IPS-NIHi7 (cell line): ENCODE measurements at regions not wholly inside any gene's neighbourhood (a gene's known extent, or its start where the extent isn't known, plus 50 kb on each side); places are given as distances from the start of the nearest gene placed in this dataset.
"Not testable (repeated sequence)": the region's sequence is repeated elsewhere in the genome, so short reads cannot be mapped to it uniquely, and the experiment has no call there.

Experiments used
- DNase-seq: peaks from one replicate; pipeline ENCODE4 v3.0.0; 2012; ENCODE audit warnings: mixed read lengths; ENCODE audit errors: extremely low spot score

DNA sequence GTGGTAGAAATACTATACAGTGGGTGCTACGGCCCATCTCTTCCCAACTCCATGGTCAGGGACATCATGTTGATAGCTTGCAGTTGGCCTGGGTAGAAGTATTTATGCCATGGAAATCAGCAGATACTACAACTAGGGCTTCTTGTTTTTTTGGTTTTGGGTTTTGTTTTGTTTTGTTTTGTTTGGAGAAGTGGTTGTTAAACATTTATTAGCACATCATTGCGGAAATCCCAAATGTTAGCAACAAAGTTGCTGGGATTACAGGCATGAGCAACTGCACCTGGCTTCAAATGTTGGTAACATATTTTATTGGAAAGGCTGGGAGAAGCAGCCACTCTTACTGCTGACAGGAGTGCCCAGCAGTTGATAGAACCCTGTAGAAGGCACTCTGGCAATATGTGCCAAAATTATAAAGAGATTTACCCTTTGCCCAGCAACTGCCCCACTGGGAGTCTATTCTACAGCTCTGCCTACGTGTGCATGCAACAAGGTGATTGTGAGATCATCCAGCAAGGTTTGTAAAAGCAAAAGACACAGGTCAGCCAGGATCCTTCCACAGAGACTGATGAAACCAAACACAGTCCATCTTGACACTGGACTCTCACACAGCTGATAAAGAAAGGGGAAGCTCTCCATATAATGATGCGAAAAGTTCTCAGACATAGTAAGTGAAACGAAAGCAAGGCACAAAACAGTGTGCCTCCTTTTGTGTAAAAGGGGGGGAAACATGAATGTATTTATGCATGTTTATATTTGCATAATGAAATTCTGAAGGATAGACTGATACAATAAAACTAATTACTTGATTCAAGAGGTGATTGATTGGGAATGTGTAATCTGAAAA lies 314.4 kb downstream of the ANAPC1 start:
- DNase-seq, result not testable (repeated sequence)

DNA sequence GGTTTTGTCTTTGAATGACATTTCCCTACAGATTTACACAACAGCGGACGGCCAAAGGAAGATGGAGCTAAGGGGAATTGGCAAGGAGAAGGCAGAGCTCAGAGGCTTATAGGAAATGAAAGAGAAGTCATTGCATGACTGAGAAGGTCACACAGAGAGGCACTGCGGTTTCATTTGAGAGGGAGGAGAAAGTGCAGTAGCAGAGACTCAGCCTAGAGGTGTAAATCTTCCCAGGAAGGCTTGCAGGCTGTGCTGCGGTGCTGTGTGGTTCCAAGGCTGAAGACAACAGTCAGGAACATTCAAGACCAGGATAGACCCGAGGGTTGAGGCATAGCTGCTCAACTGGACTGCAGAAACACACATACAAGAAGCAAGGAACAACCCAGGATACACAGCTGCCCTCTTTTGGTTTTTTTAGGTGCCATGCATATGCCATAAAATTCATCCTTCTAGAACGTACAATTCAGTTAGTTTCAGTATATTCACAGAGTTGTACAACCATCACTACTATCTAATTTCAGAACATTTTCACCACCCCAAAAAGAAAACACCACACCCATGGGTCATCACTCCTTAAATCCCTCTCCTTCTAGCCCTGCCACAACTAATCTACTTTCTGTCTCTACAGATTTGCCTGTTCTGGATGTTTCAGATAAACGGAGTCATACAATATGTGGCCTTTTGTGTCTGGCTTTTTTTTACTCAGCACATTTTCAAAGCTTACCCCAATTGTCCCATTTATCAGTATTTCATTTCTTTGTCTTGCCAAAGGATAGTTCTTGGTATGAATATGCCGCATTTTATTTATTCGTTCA lies 313.5 kb downstream of the ANAPC1 start:
- DNase-seq, result not testable (repeated sequence)

DNA sequence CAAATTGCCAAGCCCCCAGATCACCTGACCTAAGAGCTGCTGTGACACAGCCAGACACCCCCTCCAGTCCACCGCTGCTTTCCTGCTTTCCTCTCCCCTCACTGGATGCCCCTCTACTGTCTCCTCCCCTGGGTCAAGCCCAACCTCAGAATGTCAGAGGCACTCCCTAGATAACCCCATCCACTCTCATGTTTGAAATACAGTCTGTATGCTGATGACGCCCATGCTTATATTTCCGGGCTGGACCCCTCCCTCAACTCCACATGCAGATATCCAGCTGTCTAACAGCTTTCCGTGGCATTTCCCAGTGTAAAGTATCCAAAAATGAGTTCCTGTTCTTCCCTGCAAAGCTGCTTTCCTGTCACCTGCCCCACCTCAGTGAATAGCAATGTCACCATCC lies 309.2 kb downstream of the ANAPC1 start:
- not testable (repeated sequence) for DNase-seq

DNA sequence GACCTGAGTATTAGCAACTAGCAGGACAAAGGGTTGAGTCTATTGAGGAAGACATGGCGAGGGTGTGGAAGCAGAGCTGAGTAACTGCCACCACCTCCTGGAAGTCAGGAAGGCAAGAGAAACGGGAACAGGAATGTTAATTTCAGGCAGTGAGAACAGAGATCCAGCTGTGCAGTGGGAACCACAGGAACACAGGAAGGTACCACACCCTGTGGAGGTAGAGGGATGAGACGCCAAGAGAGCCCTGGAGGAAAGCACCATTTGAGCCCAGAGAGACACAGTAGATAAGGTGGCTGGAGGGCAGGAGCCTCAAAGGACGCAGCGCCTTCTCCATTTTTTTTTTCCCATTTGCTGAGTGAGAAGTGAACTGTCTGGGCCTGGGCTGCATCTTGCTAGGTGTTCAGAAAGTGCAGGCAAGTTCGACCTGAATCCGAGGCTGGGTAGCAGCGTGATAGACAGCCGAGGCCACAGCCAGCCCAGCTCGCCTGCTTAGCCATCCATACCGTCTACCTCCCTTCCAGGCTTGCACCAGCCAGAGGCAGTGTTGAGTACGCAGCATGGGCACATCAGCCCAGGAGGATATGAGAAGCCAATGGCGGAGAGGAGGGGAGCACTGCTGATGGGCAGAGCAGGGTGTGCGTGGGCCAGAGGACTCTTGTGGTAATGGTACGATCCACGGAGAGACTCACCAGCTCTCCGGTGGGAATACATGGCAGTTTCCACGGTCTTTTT lies 306.7 kb downstream of the ANAPC1 start:
- DNase-seq, result not testable (repeated sequence)

DNA sequence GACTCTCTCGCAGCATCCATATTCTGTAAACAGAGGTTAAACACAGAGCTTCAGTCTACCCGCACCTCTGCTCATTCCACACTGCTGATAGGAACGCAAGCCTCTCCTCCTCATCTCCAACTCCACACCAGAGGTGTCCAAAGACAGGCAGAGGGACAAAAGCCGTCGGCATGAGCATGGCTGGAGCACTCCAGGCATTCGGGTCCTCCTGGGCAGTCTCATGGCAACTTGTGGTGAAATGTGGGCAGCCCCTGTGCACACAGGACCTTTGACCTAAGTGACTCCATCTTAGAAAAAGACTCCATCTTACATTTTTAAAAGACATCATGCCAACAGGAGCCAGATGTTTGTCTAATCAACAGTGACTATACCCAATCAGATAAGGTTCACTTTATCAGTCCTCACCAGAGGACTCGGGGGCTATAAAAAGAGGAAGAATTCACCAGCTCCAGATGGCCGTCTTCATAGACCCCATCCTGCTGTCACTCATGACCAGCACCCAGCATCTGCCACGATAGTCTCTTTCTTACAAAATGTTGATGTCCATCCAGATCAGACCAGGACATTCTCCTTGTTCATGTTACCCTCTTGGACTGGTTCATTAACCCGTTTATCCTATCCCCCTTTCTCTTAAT lies 304.4 kb downstream of the ANAPC1 start:
- DNase-seq, result not testable (repeated sequence)

DNA sequence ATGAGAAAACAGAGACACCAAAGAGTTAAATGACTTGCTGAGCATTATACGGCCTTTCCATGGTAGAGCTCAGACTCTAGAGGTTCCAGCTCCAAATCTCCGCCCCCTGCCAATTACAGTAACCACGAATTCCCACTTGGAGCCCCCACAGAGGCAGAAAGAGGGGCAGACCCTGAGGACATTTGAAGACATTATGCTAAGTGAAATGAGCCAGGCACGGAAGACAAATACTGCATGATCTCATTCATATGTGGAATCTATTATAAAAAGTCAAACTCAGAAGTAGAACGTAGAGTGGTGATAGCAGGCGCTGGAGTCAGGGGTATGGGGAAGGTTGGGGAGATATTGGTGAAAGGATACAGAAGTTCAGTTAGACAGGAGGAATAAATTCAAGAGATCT lies 303.4 kb downstream of the ANAPC1 start:
- DNase-seq, result not testable (repeated sequence)

DNA sequence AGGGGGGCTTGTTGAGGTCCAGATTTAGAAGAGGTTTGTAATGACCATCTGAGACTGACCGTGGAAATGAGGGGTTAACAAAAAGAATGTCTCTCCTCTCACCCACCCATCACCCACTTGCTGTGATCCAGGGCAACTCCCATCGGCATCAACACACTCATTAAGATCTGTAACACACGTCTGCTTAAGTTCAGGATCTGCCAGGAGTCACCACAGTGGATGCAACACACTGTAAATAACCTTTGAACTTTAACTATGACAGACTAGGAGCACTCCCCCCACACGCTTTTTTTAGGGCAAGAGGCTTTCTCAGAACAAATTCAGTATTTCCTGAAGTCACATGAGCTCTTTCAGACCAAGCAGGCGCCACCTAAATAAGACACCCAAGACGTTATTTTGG lies 301.9 kb downstream of the ANAPC1 start:
- not testable (repeated sequence) for DNase-seq

DNA sequence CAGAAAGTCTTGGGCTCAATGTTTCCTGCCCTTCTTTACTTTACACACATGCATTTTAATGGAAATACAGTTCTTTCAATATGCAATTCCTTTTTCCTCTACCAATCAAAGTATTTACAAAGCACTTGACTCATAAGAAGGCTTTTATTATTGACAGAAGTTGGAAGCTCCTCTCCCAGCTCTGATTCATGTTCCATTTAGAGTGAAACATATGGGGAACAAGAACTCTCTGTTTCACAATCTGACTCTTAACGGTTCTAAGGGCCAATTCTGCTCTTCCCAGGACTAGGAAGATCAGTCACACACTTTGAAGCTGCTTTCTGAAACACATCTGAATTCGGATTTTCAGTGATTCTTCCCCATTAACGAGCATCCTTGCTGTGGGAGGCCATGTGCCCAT lies 300.5 kb downstream of the ANAPC1 start:
- not testable (repeated sequence) for DNase-seq

DNA sequence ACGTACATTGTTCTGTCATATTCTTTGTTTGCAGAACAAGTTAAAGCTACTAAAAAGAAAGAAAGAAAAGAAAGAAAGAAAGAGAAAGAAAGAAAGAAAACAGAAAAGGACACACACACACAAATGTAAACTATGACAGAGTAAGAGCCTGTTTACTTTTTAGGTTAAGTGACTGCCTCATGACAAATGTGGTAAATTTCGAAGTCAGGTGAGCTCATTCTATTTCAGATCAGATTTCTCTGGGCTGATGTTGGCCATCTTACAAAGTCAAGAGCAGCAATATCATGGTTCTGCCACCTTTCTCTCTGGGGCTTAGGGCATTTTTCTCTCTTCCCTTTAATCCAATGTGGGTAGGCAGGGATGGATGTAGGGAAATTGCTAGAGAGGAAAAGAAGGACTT lies 299.5 kb downstream of the ANAPC1 start:
- DNase-seq, result not testable (repeated sequence)

DNA sequence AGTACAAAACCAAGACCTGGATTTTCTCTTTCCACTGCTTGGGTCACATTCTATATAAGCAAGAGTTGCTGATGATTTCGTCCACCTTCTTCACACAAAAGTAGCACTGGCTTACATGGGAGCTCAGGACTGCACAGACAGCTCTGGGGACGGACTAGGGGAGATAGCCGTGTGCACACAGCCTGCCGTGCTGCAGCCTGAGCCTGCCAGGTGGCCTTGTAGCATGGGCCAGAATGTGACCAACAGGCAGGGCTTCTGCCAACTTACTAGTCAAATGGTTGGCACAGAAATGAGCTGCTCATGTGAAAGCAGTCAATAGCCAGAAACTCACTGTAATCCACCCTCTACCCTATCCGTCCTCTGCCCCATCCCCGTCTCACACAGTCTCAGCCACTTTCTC lies 299.0 kb downstream of the ANAPC1 start:
- not testable (repeated sequence) for DNase-seq

DNA sequence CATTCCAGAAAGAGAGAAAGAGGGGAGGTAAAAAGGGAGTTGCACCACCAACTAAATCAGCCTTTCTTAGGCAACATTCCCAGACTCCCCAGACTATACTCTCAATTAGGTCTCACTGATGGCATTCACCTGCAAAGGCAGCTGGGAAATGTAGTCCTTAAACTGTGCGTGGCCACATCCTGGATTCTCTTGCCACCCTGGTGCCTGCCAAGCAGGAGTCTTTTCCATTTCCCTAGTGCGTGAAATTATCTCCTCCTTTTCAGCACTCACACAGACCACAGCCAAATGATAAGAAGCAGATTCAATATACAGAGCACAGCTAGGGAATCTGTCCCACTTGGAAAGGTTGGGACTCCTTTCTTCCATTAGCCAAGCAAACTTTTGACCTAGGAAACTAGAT lies 298.0 kb downstream of the ANAPC1 start:
- DNase-seq, result not testable (repeated sequence)

DNA sequence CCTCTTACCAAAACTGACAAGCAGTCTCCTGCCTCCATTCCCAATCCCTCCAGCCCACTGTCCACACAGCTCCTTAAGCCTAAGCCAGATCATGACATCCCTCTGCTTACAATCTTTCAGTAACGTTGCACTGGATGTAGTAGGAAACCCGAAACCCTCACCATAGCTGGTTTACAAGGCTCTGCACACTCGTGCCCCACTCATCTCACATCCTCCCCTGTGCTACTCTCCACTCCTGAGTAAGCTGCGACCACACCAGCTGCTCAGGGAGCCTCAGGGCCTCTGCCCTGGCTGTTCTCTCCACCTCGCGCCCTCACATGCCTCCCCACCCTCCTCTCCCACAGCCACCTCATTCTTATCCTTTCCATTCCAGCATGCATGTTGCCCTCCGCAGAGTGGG lies 288.9 kb downstream of the ANAPC1 start:
- DNase-seq, result not testable (repeated sequence)

DNA sequence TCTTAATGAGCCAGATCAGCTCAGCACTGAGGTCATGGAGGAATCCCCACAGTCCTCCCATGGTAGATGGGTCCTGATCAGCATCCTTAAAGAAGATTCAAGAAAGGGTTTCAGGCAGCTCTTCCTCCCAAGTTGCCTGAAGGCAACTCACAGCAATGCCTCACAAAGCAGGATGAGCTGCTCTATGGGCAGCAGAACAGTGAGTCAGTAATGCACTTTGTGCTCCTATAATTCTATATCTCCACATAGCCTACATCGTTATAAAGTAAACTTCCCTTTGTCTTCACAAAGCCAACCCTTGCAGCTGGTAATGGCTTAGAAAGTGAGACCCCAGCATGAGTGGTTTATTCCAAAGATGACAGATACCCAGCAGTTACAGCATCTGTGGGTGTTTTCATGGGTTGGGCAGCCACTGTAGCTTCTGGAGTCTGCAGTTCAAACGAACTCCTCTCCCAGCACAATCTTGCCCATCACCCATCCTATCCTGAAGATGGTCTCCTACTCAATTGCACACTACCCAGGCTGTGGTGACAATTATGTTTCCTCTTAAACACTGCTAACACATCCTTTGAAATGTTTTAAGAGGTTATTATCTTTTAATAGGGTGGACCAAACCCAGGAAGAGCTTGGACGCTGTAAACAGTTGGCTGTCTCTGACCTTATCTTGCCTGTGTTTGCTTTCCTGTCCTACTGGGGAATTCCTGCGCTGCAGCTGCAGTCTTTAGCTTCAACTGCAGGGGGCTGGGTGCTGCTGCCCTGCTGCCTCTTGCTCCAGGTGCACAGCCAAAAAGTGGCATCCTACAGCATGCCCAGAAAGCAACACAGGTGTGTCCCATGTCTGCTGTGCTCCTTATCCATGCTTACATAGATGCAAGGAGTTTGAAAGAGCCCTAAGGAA lies 286.9 kb downstream of the ANAPC1 start:
- DNase-seq, result not testable (repeated sequence)

DNA sequence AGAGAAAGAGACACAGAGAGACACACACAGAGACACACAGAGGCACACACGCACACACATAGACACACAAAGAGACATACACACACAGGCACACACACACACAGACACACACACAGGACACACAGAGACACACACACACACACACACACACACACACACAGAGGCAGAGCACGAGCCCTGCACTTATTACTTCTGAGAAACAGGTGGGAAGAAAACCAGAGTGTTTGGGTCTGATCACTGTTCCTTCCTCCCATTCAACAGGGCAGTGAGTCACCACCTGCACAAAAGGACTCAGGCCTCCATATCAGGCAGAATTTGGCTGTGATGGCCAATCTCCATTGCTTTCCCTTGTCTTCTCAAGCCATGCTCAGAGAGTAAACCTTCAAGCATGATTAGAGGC lies 285.0 kb downstream of the ANAPC1 start:
- not testable (repeated sequence) for DNase-seq

DNA sequence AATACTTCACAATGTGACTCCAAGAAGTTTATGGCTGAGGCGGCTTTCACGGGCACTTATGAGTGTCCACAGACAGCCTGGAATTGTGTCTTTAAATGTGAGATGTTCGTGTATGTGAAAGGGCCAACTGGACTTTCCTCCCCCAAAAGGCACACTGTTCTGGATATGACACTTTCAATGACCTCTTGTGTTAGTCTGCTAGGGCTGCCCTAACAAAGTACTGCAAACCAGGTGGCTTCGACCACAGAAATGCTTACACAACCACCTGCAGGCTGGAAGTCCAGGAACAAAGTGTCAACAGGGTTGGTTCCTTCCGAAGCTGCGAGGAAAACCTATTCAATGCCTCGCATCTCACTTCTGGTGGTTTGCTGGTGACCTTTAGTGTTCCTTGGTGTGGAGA lies 281.7 kb downstream of the ANAPC1 start:
- DNase-seq, result not testable (repeated sequence)

DNA sequence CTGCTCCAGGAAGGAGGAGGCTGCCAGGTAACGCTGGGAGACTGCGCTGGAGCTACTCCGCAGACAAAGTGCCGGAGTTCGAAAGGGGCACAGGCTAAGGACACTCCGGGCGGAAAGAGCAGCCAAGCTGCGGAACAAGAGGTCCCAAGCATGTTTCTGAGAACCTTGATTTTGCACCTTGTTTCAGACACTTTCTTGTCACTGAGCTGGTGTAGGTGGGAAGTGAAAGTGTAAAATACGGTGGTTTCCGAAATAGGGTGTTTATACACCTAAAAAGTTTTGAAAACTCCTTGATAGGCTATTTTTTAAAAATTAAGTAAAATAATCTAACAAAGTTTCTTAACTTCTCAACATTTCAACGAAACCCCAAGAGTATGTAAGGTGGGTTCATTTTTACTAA lies 278.2 kb downstream of the ANAPC1 start:
- not testable (repeated sequence) for DNase-seq

DNA sequence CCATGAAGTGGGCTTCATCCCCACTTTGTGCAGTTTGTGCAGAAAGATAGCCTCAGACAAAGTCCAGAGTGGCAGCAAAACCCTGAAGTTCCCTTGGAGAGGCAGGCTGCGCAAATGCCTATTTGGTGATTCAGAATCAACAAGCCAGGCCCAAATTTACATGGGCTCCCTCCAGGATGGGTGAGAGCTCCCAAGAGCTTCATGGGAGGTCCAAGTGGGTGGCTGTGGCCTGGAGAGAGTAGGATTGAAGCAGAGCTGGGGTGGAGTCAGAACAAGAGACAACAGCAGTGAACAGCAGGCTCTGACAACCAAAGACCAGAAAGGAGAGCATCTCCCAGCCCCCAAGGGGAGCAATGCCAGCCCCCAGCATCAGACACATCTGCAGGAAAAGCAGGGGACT lies 277.4 kb downstream of the ANAPC1 start:
- not testable (repeated sequence) for DNase-seq

DNA sequence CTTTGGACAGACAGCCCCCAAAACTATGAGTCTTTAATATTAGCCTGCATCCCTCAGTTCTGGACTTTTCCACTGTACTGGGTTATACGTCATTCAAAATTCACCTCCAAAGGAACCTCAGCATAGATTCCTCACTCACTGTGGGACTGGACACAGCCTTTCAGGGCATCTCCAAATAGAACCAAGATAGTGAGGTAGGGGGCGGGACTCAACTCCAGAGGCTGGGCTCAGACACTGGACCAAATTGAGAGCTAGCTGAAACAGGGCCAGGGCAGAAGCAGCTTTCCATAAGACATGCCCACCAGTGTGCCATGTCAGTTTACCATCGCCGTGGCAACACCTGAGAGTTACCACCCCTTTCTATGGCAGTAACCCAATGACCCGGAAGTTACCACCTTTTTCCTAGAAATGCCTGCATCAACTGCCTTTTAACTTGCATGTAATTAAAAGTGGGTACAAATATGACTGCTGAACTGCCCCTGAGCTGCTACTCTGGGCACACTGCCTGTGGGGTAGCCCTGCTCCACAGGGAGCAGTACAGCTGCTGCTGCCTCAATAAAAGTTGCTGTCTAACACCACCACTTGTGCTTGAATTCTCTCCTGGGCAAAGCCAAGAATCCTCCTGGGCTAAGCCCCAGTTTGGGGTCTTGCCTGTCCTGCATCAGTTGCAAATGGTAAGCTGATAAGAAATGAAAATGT lies 274.7 kb downstream of the ANAPC1 start:
- not testable (repeated sequence) for DNase-seq

DNA sequence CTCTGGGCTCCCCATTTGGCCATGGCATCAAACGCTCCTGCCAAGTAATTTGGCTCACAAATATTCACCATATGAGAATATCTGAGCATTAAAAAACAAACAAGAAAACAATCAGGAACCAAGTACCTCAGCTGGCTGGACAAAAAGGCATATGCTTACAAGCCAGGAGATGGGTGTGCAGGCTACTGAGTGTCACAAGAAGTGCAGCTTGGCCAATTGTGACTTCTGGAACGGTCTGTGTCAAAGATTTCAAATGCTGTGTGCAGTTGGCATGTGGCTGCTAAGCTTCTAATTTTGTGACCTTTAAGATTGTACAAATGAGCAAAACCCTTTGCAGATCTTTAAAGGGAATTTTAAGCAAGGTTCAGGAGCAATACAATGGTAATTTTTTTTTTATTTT lies 274.0 kb downstream of the ANAPC1 start:
- not testable (repeated sequence) for DNase-seq
